ENCODE measurements at regions not wholly inside any gene's neighbourhood (a gene's known extent, or its start where the extent isn't known, plus 50 kb on each side); places are given as distances from the start of the nearest gene placed in this dataset.

GRCh38 chr3:67947808-67948508 lies 293.5 kb upstream of the SUCLG2 start:
- Histone ChIP-seq H3F3A (ENCODE audit: control insufficient read depth, insufficient read depth) (no peaks in the 10 kb centered on the region), H3K9me3 (ENCODE audit: control insufficient read depth, insufficient read depth, low read length) (peaks cover 14% of the 10 kb centered on the region), H3K27ac (ENCODE audit: low read depth, low read length) (peak overlapping the region; percentile 18; the same call in 1 of the 2 replicates), H3K79me2 (ENCODE audit: control insufficient read depth, low read length) (no peaks in the 10 kb centered on the region), H3K4me1 (ENCODE audit: control insufficient read depth, low read length) (peaks cover 17% of the 10 kb centered on the region), H4K20me1 (ENCODE audit: control insufficient read depth, insufficient read depth, low read depth, low read length) (no peaks in the 10 kb centered on the region), H3K4me3 (ENCODE audit: low read length) (peak overlapping the region; percentile 58), H3K36me3 (ENCODE audit: control insufficient read depth, low read length) (no peaks in the 10 kb centered on the region), H3K27me3 (ENCODE audit: control insufficient read depth, low read length) (no peaks in the 10 kb centered on the region), H3K4me2 (ENCODE audit: low read length) (peak overlapping the region; percentile 67), H3K9me2 (replicated peaks; ENCODE audit: control insufficient read depth, low read length) (no peaks in the 10 kb centered on the region)
- TF ChIP-seq EZH2phosphoT487 (IDR thresholded peaks at IDR 0.05; ENCODE audit: borderline replicate concordance, low read length) (no peak), CTCF (IDR thresholded peaks at IDR 0.05; ENCODE audit: low read depth, low read length, poor library complexity, severe bottlenecking) (peak; percentile 28)

GRCh38 chr3:67946436-67946835 lies 292.0 kb upstream of the SUCLG2 start:
- H3F3A ChIP-seq (ENCODE audit: control insufficient read depth, insufficient read depth): no peaks in the 10 kb centered on the region
- peaks cover 17% of the 10 kb centered on the region for H3K4me1 ChIP-seq (ENCODE audit: control insufficient read depth, low read length)

DNA sequence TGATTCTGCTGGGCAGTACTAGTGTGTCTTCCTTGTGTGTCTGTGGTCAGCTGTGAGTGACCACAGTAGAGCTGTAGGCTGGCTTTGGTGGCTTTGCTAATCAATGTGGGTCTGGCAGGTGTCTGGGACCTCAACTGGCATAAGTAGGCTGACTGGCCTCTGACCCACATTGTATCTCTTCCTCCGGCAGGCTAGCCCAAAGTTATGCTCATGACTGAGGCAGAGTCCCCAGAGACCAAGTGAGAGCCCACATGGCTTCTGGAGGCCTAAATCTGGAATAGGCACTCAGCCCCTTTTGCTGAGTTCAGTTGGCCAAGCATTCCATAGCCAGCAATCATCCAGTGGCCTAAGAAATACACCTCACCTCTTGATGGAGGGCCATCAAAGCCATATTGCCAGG lies 289.1 kb upstream of the SUCLG2 start:
- TF ChIP-seq EZH2phosphoT487 (IDR thresholded peaks at IDR 0.05; ENCODE audit: borderline replicate concordance, low read length): no peak
- TF ChIP-seq CTCF (IDR thresholded peaks at IDR 0.05; ENCODE audit: low read depth, low read length, poor library complexity, severe bottlenecking): no peak
- no peaks in the 10 kb centered on the region for H4K20me1 ChIP-seq (ENCODE audit: control insufficient read depth, insufficient read depth, low read depth, low read length)
- no peaks in the 10 kb centered on the region for H3K27me3 ChIP-seq (ENCODE audit: control insufficient read depth, low read length)
- no peaks in the 10 kb centered on the region for H3K36me3 ChIP-seq (ENCODE audit: control insufficient read depth, low read length)
- no peak overlapping the region for H3K4me3 ChIP-seq (ENCODE audit: low read length)
- peaks cover 27% of the 10 kb centered on the region for H3K4me1 ChIP-seq (ENCODE audit: control insufficient read depth, low read length)
- no peaks in the 10 kb centered on the region for H3K9me2 ChIP-seq (replicated peaks; ENCODE audit: control insufficient read depth, low read length)
- no peak overlapping the region for H3K4me2 ChIP-seq (ENCODE audit: low read length)
- no peak overlapping the region for H3K27ac ChIP-seq (ENCODE audit: low read depth, low read length)
- peaks cover 14% of the 10 kb centered on the region for H3K9me3 ChIP-seq (ENCODE audit: control insufficient read depth, insufficient read depth, low read length)
- H3K79me2 ChIP-seq (ENCODE audit: control insufficient read depth, low read length): no peaks in the 10 kb centered on the region
- no peaks in the 10 kb centered on the region for H3F3A ChIP-seq (ENCODE audit: control insufficient read depth, insufficient read depth)

More at GRCh38 chr3:67946436-67946835, 292.0 kb upstream of the SUCLG2 start:
- Histone ChIP-seq H3K27me3 (ENCODE audit: control insufficient read depth, low read length) (no peaks in the 10 kb centered on the region), H3K4me3 (ENCODE audit: low read length) (no peak overlapping the region), H4K20me1 (ENCODE audit: control insufficient read depth, insufficient read depth, low read depth, low read length) (no peaks in the 10 kb centered on the region), H3K9me3 (ENCODE audit: control insufficient read depth, insufficient read depth, low read length) (peaks cover 14% of the 10 kb centered on the region), H3K36me3 (ENCODE audit: control insufficient read depth, low read length) (no peaks in the 10 kb centered on the region), H3K79me2 (ENCODE audit: control insufficient read depth, low read length) (no peaks in the 10 kb centered on the region), H3K27ac (ENCODE audit: low read depth, low read length) (no peak overlapping the region), H3K4me2 (ENCODE audit: low read length) (no peak overlapping the region), H3K9me2 (replicated peaks; ENCODE audit: control insufficient read depth, low read length) (no peaks in the 10 kb centered on the region)
- TF ChIP-seq EZH2phosphoT487 (IDR thresholded peaks at IDR 0.05; ENCODE audit: borderline replicate concordance, low read length) (no peak), CTCF (IDR thresholded peaks at IDR 0.05; ENCODE audit: low read depth, low read length, poor library complexity, severe bottlenecking) (no peak)
